ENCODE measurements at regions not wholly inside any gene's neighbourhood (a gene's known extent, or its start where the extent isn't known, plus 50 kb on each side); places are given as distances from the start of the nearest gene placed in this dataset.

DNA sequence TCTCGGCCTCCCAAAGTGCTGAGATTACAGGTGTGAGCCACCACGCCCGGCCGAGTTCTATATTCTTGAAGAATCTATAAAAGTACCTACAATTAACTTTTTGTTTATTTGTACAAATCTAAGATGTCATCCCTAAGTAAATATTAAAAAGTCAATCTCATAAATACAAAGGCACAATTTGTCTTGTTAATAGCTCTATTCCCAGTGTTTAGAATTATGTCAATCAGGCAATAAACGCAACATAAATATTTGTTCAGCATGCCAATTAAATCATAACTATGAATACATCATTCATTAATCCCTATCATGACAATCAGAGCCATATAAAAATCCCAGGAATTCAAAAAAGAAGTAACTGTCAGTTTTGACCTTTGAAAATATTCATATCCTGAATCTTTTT, 68.9 kb upstream of the CDH18 start:
- Histone ChIP-seq H3K36me3 (no peaks in the 10 kb centered on the region), H3K4me1 (no peaks in the 10 kb centered on the region), H3K9me3 (no peaks in the 10 kb centered on the region), H3K27me3 (no peaks in the 10 kb centered on the region), H3K4me3 (no peak overlapping the region), H3K27ac (no peak overlapping the region)
- 68 to 73% methylated on average over 5 of the region's 5 CpGs for WGBS, 2 donors
- ATAC-seq (ENCODE audit: low FRiP score in 2 of 2) (no peak), DNase-seq (no peak)
- no peak for TF ChIP-seq POLR2A (IDR thresholded peaks at IDR 0.05)
- no peak for TF ChIP-seq EP300 (IDR thresholded peaks at IDR 0.05)
- TF ChIP-seq, protein P1, sequence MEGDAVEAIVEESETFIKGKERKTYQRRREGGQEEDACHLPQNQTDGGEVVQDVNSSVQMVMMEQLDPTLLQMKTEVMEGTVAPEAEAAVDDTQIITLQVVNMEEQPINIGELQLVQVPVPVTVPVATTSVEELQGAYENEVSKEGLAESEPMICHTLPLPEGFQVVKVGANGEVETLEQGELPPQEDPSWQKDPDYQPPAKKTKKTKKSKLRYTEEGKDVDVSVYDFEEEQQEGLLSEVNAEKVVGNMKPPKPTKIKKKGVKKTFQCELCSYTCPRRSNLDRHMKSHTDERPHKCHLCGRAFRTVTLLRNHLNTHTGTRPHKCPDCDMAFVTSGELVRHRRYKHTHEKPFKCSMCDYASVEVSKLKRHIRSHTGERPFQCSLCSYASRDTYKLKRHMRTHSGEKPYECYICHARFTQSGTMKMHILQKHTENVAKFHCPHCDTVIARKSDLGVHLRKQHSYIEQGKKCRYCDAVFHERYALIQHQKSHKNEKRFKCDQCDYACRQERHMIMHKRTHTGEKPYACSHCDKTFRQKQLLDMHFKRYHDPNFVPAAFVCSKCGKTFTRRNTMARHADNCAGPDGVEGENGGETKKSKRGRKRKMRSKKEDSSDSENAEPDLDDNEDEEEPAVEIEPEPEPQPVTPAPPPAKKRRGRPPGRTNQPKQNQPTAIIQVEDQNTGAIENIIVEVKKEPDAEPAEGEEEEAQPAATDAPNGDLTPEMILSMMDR (IDR thresholded peaks at IDR 0.05), result no peak

DNA sequence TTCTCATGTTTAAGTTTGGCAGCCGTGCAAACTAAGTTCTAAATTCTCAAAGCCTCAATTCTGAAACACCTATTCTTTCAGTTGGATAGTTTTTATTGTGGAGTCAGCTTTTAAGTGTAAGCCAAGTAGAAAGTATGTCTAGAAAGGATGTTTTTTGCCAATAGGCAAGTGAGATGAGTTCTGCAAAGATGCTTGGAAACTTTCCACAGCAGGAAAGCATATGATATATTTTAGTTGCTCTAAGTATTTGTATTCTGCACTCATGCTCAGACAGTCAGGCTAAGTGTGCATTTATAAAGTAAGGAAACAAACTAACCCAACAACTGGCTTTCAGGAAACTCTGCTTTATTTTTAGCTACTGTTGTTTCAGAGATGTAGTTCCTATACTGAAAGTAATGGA, 67.3 kb upstream of the CDH18 start:
- TF ChIP-seq, protein P1 (IDR thresholded peaks at IDR 0.05), result no peak
- TF ChIP-seq POLR2A (IDR thresholded peaks at IDR 0.05) (no peak), POLR2AphosphoS5 (IDR thresholded peaks at IDR 0.05) (no peak), EP300 (IDR thresholded peaks at IDR 0.05) (no peak)
- no peaks in the 10 kb centered on the region for H3K4me1 ChIP-seq
- H3K4me3 ChIP-seq, result no peak overlapping the region
- H3K27ac ChIP-seq, result no peak overlapping the region
- H3K36me3 ChIP-seq, result no peaks in the 10 kb centered on the region
- no peaks in the 10 kb centered on the region for H3K9me3 ChIP-seq
- DNase-seq, result no peak
- H3K27me3 ChIP-seq, result no peaks in the 10 kb centered on the region
- no peak for ATAC-seq (ENCODE audit: low FRiP score in 2 of 2)
- WGBS, 2 donors, result 76 to 81% methylated on average over 1 of the region's 1 CpG

DNA sequence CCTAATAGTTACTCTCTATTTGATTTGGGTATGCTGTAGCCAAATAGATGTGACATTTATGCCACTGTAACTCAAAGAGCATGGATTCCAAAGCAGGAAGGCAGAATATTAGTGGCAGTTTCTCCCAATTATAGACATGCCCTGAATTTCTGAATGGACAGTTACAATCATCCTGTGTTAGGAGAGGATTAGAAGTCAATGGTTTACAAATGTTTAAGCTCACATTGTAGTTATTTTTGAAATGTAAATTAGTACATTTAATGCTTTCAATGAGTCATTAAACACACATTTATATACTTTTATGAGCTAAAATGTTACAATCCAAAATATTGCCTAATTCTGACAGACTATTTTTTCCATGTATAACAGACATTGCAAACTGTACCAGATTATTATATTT, 62.3 kb upstream of the CDH18 start:
- Histone ChIP-seq H3K4me1 (no peaks in the 10 kb centered on the region), H3K27ac (no peak overlapping the region), H3K9me3 (no peaks in the 10 kb centered on the region), H3K27me3 (no peaks in the 10 kb centered on the region), H3K36me3 (no peaks in the 10 kb centered on the region), H3K4me3 (no peak overlapping the region)
- DNase-seq (no peak), ATAC-seq (ENCODE audit: low FRiP score in 2 of 2) (no peak)
- no peak for TF ChIP-seq POLR2A (IDR thresholded peaks at IDR 0.05)
- TF ChIP-seq EP300 (IDR thresholded peaks at IDR 0.05), result no peak
- TF ChIP-seq, protein P1 (IDR thresholded peaks at IDR 0.05), result no peak
- TF ChIP-seq POLR2AphosphoS5 (IDR thresholded peaks at IDR 0.05), result no peak

DNA sequence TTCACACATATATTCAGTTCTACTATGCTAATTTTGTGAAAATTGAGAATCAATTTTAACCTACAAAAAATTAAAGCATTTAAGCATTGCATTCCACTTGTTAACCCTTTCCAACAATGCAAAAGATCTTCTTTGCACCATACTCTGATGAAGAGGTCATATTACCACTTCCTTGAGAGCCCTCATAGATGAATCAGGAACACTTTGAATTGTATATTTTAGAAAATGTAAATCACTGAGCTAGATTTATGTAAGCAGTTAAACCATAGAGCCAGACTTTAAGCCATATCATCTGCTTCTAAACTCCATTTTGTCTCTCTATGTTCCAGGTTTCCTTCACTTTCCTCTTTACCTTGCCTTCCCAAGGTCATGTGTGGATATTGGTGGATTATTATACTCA, 56.5 kb upstream of the CDH18 start:
- no peak for TF ChIP-seq POLR2AphosphoS5 (IDR thresholded peaks at IDR 0.05)
- TF ChIP-seq POLR2A (IDR thresholded peaks at IDR 0.05), result no peak
- no peak for TF ChIP-seq EP300 (IDR thresholded peaks at IDR 0.05)
- TF ChIP-seq, protein P1 (IDR thresholded peaks at IDR 0.05), result no peak
- no peaks in the 10 kb centered on the region for H3K4me1 ChIP-seq

DNA sequence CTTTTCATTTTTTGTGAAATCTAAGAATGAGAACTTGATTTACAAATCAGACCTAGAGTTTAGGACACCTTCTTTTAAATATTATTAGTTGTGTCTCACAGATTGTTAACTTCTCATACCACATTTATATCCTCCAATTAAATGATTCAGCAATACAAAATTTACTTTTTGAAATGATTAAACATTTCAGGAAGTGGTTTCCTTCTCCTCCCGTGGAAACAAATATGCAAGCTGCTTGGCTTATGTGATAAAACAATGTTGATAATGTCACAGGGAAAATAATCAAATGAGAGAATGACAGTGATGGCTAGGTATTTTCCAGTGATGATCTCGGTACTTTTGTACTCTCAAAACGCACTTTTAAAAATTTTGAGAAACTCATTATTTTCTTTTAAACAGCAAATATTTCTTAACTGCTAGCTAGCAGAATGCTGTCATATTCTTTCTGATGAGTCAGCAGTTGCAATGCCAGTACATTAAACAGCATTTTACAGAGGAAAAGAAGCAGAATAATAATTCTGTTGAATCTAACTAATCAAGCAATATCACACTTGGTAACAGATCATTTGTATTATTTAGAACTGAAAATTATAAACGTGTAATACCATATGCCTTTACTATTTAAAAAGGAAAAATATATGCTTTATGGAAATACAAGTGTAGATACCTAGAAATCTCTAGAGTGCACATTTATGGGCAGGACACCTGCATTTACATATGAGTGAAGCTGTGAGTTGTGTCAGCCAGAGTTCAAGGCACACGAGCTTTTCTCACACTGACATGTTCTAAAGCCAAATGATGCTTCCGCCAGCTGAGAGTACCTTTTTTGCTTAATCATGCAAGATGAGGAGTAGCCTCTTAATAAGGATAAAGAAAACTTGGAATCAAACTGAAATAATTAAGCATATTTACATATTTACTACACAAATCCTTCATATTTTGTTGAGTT, 53.6 kb upstream of the CDH18 start:
- DNase-seq (no peak), ATAC-seq (ENCODE audit: low FRiP score in 2 of 2) (no peak)
- TF ChIP-seq, protein P1 (IDR thresholded peaks at IDR 0.05), result no peak
- TF ChIP-seq EP300 (IDR thresholded peaks at IDR 0.05) (no peak), POLR2A (IDR thresholded peaks at IDR 0.05) (no peak), POLR2AphosphoS5 (IDR thresholded peaks at IDR 0.05) (no peak)
- Histone ChIP-seq H3K4me1 (no peaks in the 10 kb centered on the region), H3K9me3 (peaks cover 0 to 3% (median 0%) of the 10 kb centered on the region in 4 donors), H3K4me3 (no peak overlapping the region), H3K27ac (no peak overlapping the region), H3K36me3 (no peaks in the 10 kb centered on the region), H3K27me3 (no peaks in the 10 kb centered on the region)
- 29 to 44% methylated on average over 6 of the region's 6 CpGs for WGBS, 2 donors

More for the DNA sequence above, 56.5 kb upstream of the CDH18 start:
- no peaks in the 10 kb centered on the region for H3K36me3 ChIP-seq
- no peak for ATAC-seq (ENCODE audit: low FRiP score in 2 of 2)
- DNase-seq, result no peak
- H3K4me3 ChIP-seq, result no peak overlapping the region
- H3K27me3 ChIP-seq, result no peaks in the 10 kb centered on the region
- no peaks in the 10 kb centered on the region for H3K9me3 ChIP-seq
- no peak overlapping the region for H3K27ac ChIP-seq
